ENCODE measurements at regions not wholly inside any gene's neighbourhood (a gene's known extent, or its start where the extent isn't known, plus 50 kb on each side); places are given as distances from the start of the nearest gene placed in this dataset.
"Not testable (repeated sequence)": the region's sequence is repeated elsewhere in the genome, so short reads cannot be mapped to it uniquely, and the experiment has no call there.

GRCh38 chr1:146883190-146883589 is 54.9 kb upstream of the NBPF12 start:
- not testable (repeated sequence) for DNase-seq (ENCODE audit: low spot score in 2 of 2)

DNA sequence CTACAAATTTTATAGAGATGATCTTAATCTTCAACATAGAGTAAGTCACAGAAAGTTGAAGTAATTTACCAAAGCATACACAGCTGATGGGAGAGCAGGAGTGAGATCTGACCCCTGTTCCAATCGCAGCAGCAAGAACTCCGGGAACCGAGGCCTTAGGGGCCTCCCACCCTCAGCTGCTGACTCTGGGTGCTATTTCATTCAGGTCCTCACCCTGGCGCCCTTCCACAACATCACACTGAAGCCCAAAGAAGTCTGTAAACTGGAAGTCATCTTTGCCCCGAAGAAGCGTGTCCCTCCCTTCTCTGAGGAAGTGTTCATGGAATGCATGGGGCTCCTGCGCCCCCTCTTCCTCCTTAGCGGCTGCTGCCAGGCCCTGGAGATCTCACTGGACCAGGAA is 57.0 kb upstream of the NBPF12 start:
- H3K4me1 ChIP-seq; H3K27me3 ChIP-seq; H3K9me3 ChIP-seq; H3K4me3 ChIP-seq; H3K27ac ChIP-seq; DNase-seq (ENCODE audit: low spot score in 2 of 2); H3K36me3 ChIP-seq: not testable (repeated sequence)
- WGBS, 2 donors = no CpG with 5 or more reads among the region's 8 CpGs

More at GRCh38 chr1:146883190-146883589, 54.9 kb upstream of the NBPF12 start:
- H3K9me3 ChIP-seq, H3K27me3 ChIP-seq, H3K36me3 ChIP-seq, H3K27ac ChIP-seq, H3K4me3 ChIP-seq, H3K4me1 ChIP-seq: not testable (repeated sequence)
- 81 to 86% methylated on average over 4 of the region's 4 CpGs for WGBS, 2 donors

- H3K36me3 ChIP-seq = not testable (repeated sequence)
Observed at GRCh38 chr1:146863799-146864319, 74.3 kb upstream of the NBPF12 start.

GRCh38 chr1:146853147-146853546 is 85.0 kb upstream of the NBPF12 start:
- H3K9me3 ChIP-seq; H3K36me3 ChIP-seq; H3K27me3 ChIP-seq; DNase-seq (ENCODE audit: low spot score in 2 of 2); H3K4me3 ChIP-seq; H3K27ac ChIP-seq; H3K4me1 ChIP-seq: not testable (repeated sequence)
- 56 to 66% methylated on average over 6 to 8 of the region's 9 CpGs for WGBS, 2 donors

More at GRCh38 chr1:146863799-146864319, 74.3 kb upstream of the NBPF12 start:
- DNase-seq (ENCODE audit: low spot score in 2 of 2); H3K27me3 ChIP-seq; H3K9me3 ChIP-seq; H3K4me1 ChIP-seq; H3K27ac ChIP-seq; H3K4me3 ChIP-seq: not testable (repeated sequence)
- 68 to 71% methylated on average over 3 of the region's 3 CpGs for WGBS, 2 donors

DNA sequence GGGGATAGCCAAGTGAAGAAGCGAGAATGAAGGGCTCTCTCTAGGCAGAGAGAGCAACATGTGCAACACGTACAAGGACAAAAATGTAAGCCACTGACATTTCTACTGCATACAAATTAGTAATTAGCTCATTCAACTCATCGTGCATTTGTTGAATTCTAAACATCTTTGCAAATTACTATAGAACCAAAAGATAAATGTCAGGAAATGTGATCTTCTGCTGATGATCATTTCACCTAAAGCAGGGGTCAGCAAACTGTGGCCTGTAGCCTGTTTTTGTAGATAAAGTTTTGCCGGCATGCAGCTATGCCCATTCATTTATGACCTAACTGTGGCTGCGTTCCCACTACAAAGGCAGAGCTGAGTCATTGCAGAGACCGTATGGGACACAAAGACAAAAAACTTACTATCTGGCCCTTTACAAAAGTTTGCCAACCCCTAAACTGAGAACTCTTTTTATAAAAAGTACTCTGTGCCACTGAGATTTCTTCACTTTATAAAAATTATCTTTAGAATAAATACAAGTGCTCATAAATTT is 87.7 kb upstream of the NBPF12 start:
- 42 to 46% methylated on average over 6 of the region's 6 CpGs for WGBS, 2 donors
- DNase-seq (ENCODE audit: low spot score in 2 of 2); H3K36me3 ChIP-seq; H3K27ac ChIP-seq; H3K9me3 ChIP-seq; H3K4me3 ChIP-seq; H3K27me3 ChIP-seq; H3K4me1 ChIP-seq: not testable (repeated sequence)

- H3K4me3 ChIP-seq; H3K9me3 ChIP-seq; H3K27me3 ChIP-seq; DNase-seq (ENCODE audit: low spot score in 2 of 2); H3K4me1 ChIP-seq; H3K27ac ChIP-seq; H3K36me3 ChIP-seq: not testable (repeated sequence)
- WGBS, 2 donors = no CpG with 5 or more reads among the region's 1 CpG
Observed at GRCh38 chr1:146838725-146839124, 99.4 kb upstream of the NBPF12 start.

DNA sequence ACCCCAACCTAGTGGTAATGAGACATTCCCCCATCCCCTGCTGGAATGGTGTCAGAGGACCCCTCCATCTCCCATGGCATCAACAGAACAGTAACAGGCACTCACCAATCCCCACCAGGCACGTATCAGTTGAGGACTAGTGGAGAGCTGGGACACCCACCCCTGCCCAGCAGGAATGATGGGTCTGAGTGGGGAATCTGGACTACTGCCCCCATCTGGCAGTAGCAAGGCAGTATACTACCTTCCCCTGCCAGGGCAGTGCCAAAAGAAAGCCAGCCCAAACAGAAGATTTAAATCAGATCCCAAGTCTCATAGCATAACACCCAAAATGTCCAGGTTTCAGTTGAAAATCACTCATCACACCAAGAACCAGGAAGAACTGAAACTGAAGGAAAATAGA is 111.2 kb upstream of the NBPF12 start:
- H3K27ac ChIP-seq; DNase-seq (ENCODE audit: low spot score in 2 of 2); H3K4me3 ChIP-seq; H3K4me1 ChIP-seq; H3K27me3 ChIP-seq; H3K36me3 ChIP-seq; H3K9me3 ChIP-seq: not testable (repeated sequence)
- WGBS, 2 donors = no CpG with 5 or more reads among the region's 1 CpG

DNA sequence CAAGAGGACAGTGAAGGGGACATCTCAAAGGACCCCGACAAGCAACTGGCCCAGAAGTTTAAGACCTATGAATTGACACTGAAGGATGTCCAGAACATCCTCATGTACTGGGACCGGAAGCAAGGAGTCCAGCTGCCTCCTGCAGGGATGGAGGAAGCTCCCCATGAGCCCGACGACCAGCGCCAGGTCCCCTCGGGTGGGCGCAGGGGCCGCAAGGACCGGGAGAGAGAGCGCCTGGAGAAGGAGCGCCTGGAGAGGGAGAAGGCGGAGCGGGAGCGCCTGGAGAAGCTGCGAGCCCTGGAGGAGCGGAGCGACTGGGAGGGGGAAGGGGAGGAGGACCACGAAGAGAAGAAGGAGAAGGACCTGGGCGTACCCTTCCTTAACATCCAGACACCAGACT is 143.9 kb upstream of the NBPF12 start:
- H3K27ac ChIP-seq; DNase-seq (ENCODE audit: low spot score in 2 of 2); H3K36me3 ChIP-seq; H3K9me3 ChIP-seq; H3K27me3 ChIP-seq; H3K4me3 ChIP-seq; H3K4me1 ChIP-seq: not testable (repeated sequence)
- 91 to 93% methylated on average over 19 of the region's 19 CpGs for WGBS, 2 donors

GRCh38 chr1:146792725-146793124 is 145.4 kb upstream of the NBPF12 start:
- H3K27ac ChIP-seq; H3K9me3 ChIP-seq; DNase-seq (ENCODE audit: low spot score in 2 of 2); H3K4me3 ChIP-seq; H3K4me1 ChIP-seq; H3K36me3 ChIP-seq; H3K27me3 ChIP-seq: not testable (repeated sequence)
- WGBS, 2 donors = 52 to 69% methylated on average over 4 to 5 of the region's 5 CpGs

DNA sequence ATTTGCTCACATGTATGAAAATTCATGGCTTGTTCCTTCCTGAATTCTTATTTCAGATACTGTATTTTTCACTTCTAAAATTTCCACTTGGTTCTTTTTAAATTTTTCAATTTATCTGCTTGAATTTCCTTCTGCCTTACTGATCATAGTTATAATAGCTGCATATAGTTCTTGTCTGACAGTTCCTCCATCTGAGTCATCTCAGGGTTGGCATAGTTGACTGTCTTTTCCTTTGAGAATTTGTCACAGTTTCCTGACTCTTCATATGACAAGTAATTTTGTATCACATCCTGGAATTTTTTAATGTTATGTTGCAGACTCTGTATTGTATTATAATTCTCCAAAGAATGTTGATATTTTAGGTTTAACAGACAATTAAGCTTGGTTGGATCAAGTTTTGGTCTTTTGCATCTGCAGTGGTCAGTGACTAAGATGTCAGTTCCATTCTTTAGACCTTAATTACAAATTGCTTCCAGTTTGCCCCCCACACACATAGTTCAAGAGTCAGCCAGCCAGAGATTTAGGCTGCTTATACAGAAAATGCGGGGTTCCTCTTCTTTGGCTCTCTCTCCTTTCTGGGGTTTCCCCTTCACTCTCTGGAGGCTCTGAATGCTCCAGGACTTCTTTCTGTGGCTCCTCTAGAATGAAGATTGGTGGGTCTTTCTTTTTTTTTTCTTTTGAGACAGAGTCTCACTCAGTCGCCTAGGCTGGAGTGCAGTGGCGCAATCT is 153.7 kb upstream of the NBPF12 start:
- not testable (repeated sequence) for H3K27me3 ChIP-seq; H3K9me3 ChIP-seq; H3K36me3 ChIP-seq; H3K4me3 ChIP-seq; H3K4me1 ChIP-seq; DNase-seq (ENCODE audit: low spot score in 2 of 2); H3K27ac ChIP-seq
- WGBS, 2 donors = 81 to 88% methylated on average over 2 to 3 of the region's 3 CpGs

- not testable (repeated sequence) for H3K4me3 ChIP-seq; DNase-seq (ENCODE audit: low spot score in 2 of 2); H3K9me3 ChIP-seq; H3K4me1 ChIP-seq; H3K36me3 ChIP-seq; H3K27ac ChIP-seq; H3K27me3 ChIP-seq
- WGBS, 2 donors = 75 to 76% methylated on average over 7 of the region's 7 CpGs
Observed at GRCh38 chr1:146781235-146781634, 156.9 kb upstream of the NBPF12 start.

DNA sequence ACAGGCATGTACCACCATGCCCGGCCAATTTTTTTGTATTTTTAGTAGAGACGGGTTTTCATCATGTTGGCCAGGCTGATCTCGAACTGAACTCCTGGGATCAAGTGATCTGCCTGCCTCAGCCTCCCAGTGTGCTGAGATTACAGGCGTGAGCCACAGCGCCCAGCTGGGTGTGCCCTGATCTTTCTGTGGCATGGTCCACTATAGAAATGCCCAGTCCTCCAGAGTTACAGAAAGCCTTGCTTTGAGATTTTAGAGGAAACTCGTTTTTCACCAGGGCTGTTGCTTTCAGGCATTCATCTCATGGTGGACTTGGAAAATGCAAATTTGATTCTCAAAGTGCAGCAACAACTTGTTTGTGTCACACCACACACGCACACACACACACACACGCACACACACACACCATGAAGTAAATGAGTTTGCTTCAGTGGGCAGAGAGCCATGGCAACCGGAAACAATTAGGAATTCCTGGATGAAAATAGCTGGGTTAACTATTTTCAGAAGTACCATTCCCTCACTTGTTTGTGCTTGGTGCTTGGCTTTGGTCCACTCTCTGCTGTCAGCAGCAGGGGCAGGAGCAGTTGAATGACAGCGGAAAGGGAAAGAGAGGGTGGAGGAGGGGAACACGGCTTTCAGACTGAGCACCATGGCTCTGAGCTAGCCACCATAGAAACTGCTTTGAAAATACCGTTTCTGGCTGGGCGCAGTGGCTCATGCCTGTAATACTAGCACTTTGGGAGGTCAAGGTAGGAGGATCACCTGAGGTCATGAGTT is 160.1 kb upstream of the NBPF12 start:
- not testable (repeated sequence) for H3K36me3 ChIP-seq; H3K4me1 ChIP-seq; H3K9me3 ChIP-seq; H3K27ac ChIP-seq; DNase-seq (ENCODE audit: low spot score in 2 of 2); H3K27me3 ChIP-seq; H3K4me3 ChIP-seq
- 35 to 43% methylated on average over 7 of the region's 13 CpGs for WGBS, 2 donors

DNA sequence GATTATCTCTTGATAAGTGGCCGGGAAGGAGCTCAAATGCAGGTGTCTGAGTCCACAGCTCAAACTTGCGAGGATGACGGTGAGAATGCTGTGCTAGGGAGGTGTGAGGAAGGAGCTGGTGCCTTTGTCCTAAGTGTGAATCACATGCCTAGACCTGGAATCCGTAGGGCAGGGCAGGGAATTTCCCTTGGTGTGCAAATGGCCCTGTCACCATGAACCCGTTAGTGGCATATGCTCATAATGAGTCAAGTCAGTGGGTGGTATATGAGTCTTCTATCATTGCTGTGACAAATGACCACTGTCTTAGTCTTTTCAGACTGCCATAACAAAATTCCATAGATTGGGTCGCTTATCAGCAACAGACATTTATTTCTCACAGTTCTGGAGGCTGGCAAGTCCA is 163.1 kb upstream of the NBPF12 start:
- not testable (repeated sequence) for H3K4me1 ChIP-seq; DNase-seq (ENCODE audit: low spot score in 2 of 2); H3K27me3 ChIP-seq; H3K36me3 ChIP-seq; H3K9me3 ChIP-seq; H3K4me3 ChIP-seq; H3K27ac ChIP-seq
- 81 to 90% methylated on average over 3 of the region's 6 CpGs for WGBS, 2 donors

DNA sequence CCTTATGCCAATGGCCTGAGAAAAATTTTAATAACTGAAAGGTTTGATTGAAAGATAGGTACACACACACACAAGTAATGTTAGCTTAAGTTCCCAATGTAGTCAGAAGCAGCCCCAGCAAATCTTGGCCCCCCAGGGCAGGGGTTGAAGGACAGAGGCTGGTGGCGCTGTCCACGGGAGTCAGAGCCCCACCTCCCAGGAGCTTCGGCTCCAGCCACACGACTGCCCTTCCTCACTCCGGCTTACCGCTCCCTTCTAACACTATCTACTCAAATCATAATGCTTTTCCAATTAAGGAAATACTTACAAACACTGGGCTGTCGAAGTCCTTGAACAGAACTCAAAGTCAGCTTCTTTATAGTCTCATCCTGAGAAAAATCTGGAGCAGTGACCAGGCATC is 163.9 kb upstream of the NBPF12 start:
- 60 to 68% methylated on average over 7 of the region's 7 CpGs for whole genome bisulfite sequencing, 2 donors

More for the DNA sequence above, 163.9 kb upstream of the NBPF12 start:
- not testable (repeated sequence) for H3K36me3 ChIP-seq; H3K27me3 ChIP-seq; H3K4me1 ChIP-seq; DNase-seq (ENCODE audit: low spot score in 2 of 2); H3K27ac ChIP-seq; H3K4me3 ChIP-seq; H3K9me3 ChIP-seq

Data from tibial nerve (tissue), 4 donors.